ENCODE measurements at regions not wholly inside any gene's neighbourhood (a gene's known extent, or its start where the extent isn't known, plus 50 kb on each side); places are given as distances from the start of the nearest gene placed in this dataset.
"Not testable (repeated sequence)": the region's sequence is repeated elsewhere in the genome, so short reads cannot be mapped to it uniquely, and the experiment has no call there.

- H3K27me3 Mint-ChIP-seq, result peaks cover 21% of the 10 kb centered on the region
- H3K36me3 Mint-ChIP-seq, result no peaks in the 10 kb centered on the region
These were observed 149.6 kb downstream of the LY86 start for GRCh38 chr6:6738108-6738507.

GRCh38 chr6:6738922-6739716 lies 150.6 kb downstream of the LY86 start:
- Mint-ChIP-seq H3K27me3 (peaks cover 17% of the 10 kb centered on the region), H3K27ac (no peak overlapping the region), H3K4me1 (no peaks in the 10 kb centered on the region), H3K4me3 (no peak overlapping the region), H3K9me3 (no peaks in the 10 kb centered on the region), H3K36me3 (no peaks in the 10 kb centered on the region)
- no peak for DNase-seq

More at GRCh38 chr6:6738108-6738507, 149.6 kb downstream of the LY86 start:
- Mint-ChIP-seq H3K4me3 (no peak overlapping the region), H3K4me1 (no peaks in the 10 kb centered on the region), H3K9me3 (no peaks in the 10 kb centered on the region), H3K27ac (no peak overlapping the region)
- DNase-seq, result no peak

GRCh38 chr6:6740595-6740994 lies 152.1 kb downstream of the LY86 start:
- H3K4me1 Mint-ChIP-seq, result no peaks in the 10 kb centered on the region
- no peaks in the 10 kb centered on the region for H3K9me3 Mint-ChIP-seq
- H3K4me3 Mint-ChIP-seq, result no peak overlapping the region
- no peaks in the 10 kb centered on the region for H3K36me3 Mint-ChIP-seq
- no peak overlapping the region for H3K27ac Mint-ChIP-seq
- peaks cover 12% of the 10 kb centered on the region for H3K27me3 Mint-ChIP-seq
- DNase-seq, result no peak

- no peaks in the 10 kb centered on the region for H3K4me1 Mint-ChIP-seq
- H3K27ac Mint-ChIP-seq, result no peak overlapping the region
- no peaks in the 10 kb centered on the region for H3K36me3 Mint-ChIP-seq
- no peak overlapping the region for H3K4me3 Mint-ChIP-seq
- DNase-seq, result no peak
- H3K27me3 Mint-ChIP-seq, result peaks cover 9% of the 10 kb centered on the region
- H3K9me3 Mint-ChIP-seq, result no peaks in the 10 kb centered on the region
These were observed 152.7 kb downstream of the LY86 start for GRCh38 chr6:6741264-6741663.

- DNase-seq, result no peak
- Mint-ChIP-seq H3K36me3 (no peaks in the 10 kb centered on the region), H3K4me1 (no peaks in the 10 kb centered on the region), H3K27ac (no peak overlapping the region), H3K27me3 (peaks cover 6% of the 10 kb centered on the region), H3K9me3 (no peaks in the 10 kb centered on the region), H3K4me3 (no peak overlapping the region)
These were observed 154.0 kb downstream of the LY86 start for GRCh38 chr6:6742535-6742934.

GRCh38 chr6:6744551-6744950 lies 156.0 kb downstream of the LY86 start:
- Mint-ChIP-seq H3K36me3 (no peaks in the 10 kb centered on the region), H3K4me1 (no peaks in the 10 kb centered on the region), H3K27me3 (no peaks in the 10 kb centered on the region), H3K27ac (no peak overlapping the region), H3K4me3 (no peak overlapping the region), H3K9me3 (no peaks in the 10 kb centered on the region)
- DNase-seq, result no peak

- H3K4me1 Mint-ChIP-seq, DNase-seq, H3K36me3 Mint-ChIP-seq, H3K27me3 Mint-ChIP-seq, H3K27ac Mint-ChIP-seq, H3K4me3 Mint-ChIP-seq, H3K9me3 Mint-ChIP-seq: not testable (repeated sequence)
These were observed 157.3 kb downstream of the LY86 start for GRCh38 chr6:6745637-6746332.

GRCh38 chr6:6746333-6746969 lies 157.9 kb downstream of the LY86 start:
- Mint-ChIP-seq H3K4me3 (no peak overlapping the region), H3K4me1 (peaks cover 5% of the 10 kb centered on the region), H3K27me3 (no peaks in the 10 kb centered on the region), H3K36me3 (no peaks in the 10 kb centered on the region), H3K27ac (no peak overlapping the region), H3K9me3 (no peaks in the 10 kb centered on the region)
- DNase-seq, result no peak

GRCh38 chr6:6746970-6747338 lies 158.4 kb downstream of the LY86 start:
- Mint-ChIP-seq H3K27ac (no peak overlapping the region), H3K27me3 (no peaks in the 10 kb centered on the region), H3K4me1 (peaks cover 10% of the 10 kb centered on the region), H3K36me3 (no peaks in the 10 kb centered on the region), H3K9me3 (no peaks in the 10 kb centered on the region), H3K4me3 (no peak overlapping the region)
- no peak for DNase-seq

- peaks cover 12% of the 10 kb centered on the region for H3K4me1 Mint-ChIP-seq
- no peaks in the 10 kb centered on the region for H3K27me3 Mint-ChIP-seq
- H3K4me3 Mint-ChIP-seq, result no peak overlapping the region
- H3K36me3 Mint-ChIP-seq, result no peaks in the 10 kb centered on the region
- no peaks in the 10 kb centered on the region for H3K9me3 Mint-ChIP-seq
- DNase-seq, result no peak
- H3K27ac Mint-ChIP-seq, result no peak overlapping the region
These were observed 158.9 kb downstream of the LY86 start for GRCh38 chr6:6747371-6747770.

- DNase-seq, result no peak
- H3K4me1 Mint-ChIP-seq, result peaks cover 12% of the 10 kb centered on the region
- no peaks in the 10 kb centered on the region for H3K9me3 Mint-ChIP-seq
- H3K27ac Mint-ChIP-seq, result no peak overlapping the region
- H3K4me3 Mint-ChIP-seq, result no peak overlapping the region
- no peaks in the 10 kb centered on the region for H3K27me3 Mint-ChIP-seq
- no peaks in the 10 kb centered on the region for H3K36me3 Mint-ChIP-seq
These were observed 159.5 kb downstream of the LY86 start for GRCh38 chr6:6748001-6748400.

GRCh38 chr6:6749702-6750491 lies 161.4 kb downstream of the LY86 start:
- Mint-ChIP-seq H3K27ac (no peak overlapping the region), H3K36me3 (no peaks in the 10 kb centered on the region), H3K4me3 (no peak overlapping the region), H3K9me3 (no peaks in the 10 kb centered on the region), H3K27me3 (no peaks in the 10 kb centered on the region), H3K4me1 (peaks cover 12% of the 10 kb centered on the region)
- DNase-seq, result peak; percentile 11

- Mint-ChIP-seq H3K4me3 (no peak overlapping the region), H3K27ac (no peak overlapping the region)
These were observed 162.2 kb downstream of the LY86 start for GRCh38 chr6:6750594-6751265.

GRCh38 chr6:6751266-6751596 lies 162.7 kb downstream of the LY86 start:
- Mint-ChIP-seq H3K4me1 (peaks cover 12% of the 10 kb centered on the region), H3K9me3 (no peaks in the 10 kb centered on the region), H3K4me3 (no peak overlapping the region), H3K27me3 (no peaks in the 10 kb centered on the region), H3K27ac (no peak overlapping the region), H3K36me3 (no peaks in the 10 kb centered on the region)
- DNase-seq, result no peak

More at GRCh38 chr6:6750594-6751265, 162.2 kb downstream of the LY86 start:
- Mint-ChIP-seq H3K9me3 (no peaks in the 10 kb centered on the region), H3K27me3 (no peaks in the 10 kb centered on the region), H3K36me3 (no peaks in the 10 kb centered on the region), H3K4me1 (peaks cover 12% of the 10 kb centered on the region)
- DNase-seq, result no peak
